HG02885 (cell line): ENCODE measurements at regions not wholly inside any gene's neighbourhood (a gene's known extent, or its start where the extent isn't known, plus 50 kb on each side); places are given as distances from the start of the nearest gene placed in this dataset.
"Not testable (repeated sequence)": the region's sequence is repeated elsewhere in the genome, so short reads cannot be mapped to it uniquely, and the experiment has no call there.

Experiments used
- ATAC-seq: cut with Tn5 transposase; IDR thresholded peaks from one replicate; pipeline ENCODE4 v1.9.1; 2021; ENCODE audit warnings: mild to moderate bottlenecking; ENCODE audit not compliant: unreplicated experiment, poor library complexity

GRCh38 chr3:89533275-89533674 lies 425.9 kb downstream of the EPHA3 start:
- ATAC-seq, result no peak

- not testable (repeated sequence) for ATAC-seq
These were observed 447.2 kb downstream of the EPHA3 start for GRCh38 chr3:89554587-89554986.

- no peak for ATAC-seq
These were observed 451.3 kb downstream of the EPHA3 start for GRCh38 chr3:89558711-89559110.

GRCh38 chr3:89560568-89560967 lies 453.1 kb downstream of the EPHA3 start:
- no peak for ATAC-seq

- ATAC-seq, result no peak
These were observed 455.0 kb downstream of the EPHA3 start for GRCh38 chr3:89562373-89562772.

GRCh38 chr3:89565098-89565497 lies 457.7 kb downstream of the EPHA3 start:
- ATAC-seq, result no peak

GRCh38 chr3:89570465-89570864 lies 463.0 kb downstream of the EPHA3 start:
- ATAC-seq, result no peak

GRCh38 chr3:89571298-89571697 lies 463.9 kb downstream of the EPHA3 start:
- no peak for ATAC-seq

- ATAC-seq, result no peak
These were observed 464.3 kb downstream of the EPHA3 start for GRCh38 chr3:89571707-89572106.

- ATAC-seq, result no peak
These were observed 464.8 kb downstream of the EPHA3 start for GRCh38 chr3:89572261-89572660.

GRCh38 chr3:89576417-89576816 lies 469.0 kb downstream of the EPHA3 start:
- no peak for ATAC-seq

GRCh38 chr3:89577637-89578530 lies 470.5 kb downstream of the EPHA3 start:
- no peak for ATAC-seq

GRCh38 chr3:89580859-89581258 lies 473.4 kb downstream of the EPHA3 start:
- ATAC-seq, result no peak

GRCh38 chr3:89584398-89584797 lies 477.0 kb downstream of the EPHA3 start:
- no peak for ATAC-seq

GRCh38 chr3:89586256-89586655 lies 478.8 kb downstream of the EPHA3 start:
- no peak for ATAC-seq

- ATAC-seq, result no peak
These were observed 479.3 kb downstream of the EPHA3 start for GRCh38 chr3:89586676-89587075.

- no peak for ATAC-seq
These were observed 498.7 kb downstream of the EPHA3 start for GRCh38 chr3:89606151-89606550.

- ATAC-seq, result no peak
These were observed 504.6 kb downstream of the EPHA3 start for GRCh38 chr3:89612027-89612426.

- ATAC-seq, result no peak
These were observed 505.8 kb downstream of the EPHA3 start for GRCh38 chr3:89613241-89613640.

- ATAC-seq, result no peak
These were observed 510.3 kb downstream of the EPHA3 start for GRCh38 chr3:89617706-89618105.

- no peak for ATAC-seq
These were observed 511.8 kb downstream of the EPHA3 start for GRCh38 chr3:89619263-89619662.

- ATAC-seq, result no peak
These were observed 514.8 kb downstream of the EPHA3 start for GRCh38 chr3:89622063-89622700.
